HG02571 (cell line): ENCODE measurements at regions not wholly inside any gene's neighbourhood (a gene's known extent, or its start where the extent isn't known, plus 50 kb on each side); places are given as distances from the start of the nearest gene placed in this dataset.
"Not testable (repeated sequence)": the region's sequence is repeated elsewhere in the genome, so short reads cannot be mapped to it uniquely, and the experiment has no call there.

Experiments
- ATAC-seq: cut with Tn5 transposase; IDR thresholded peaks from one replicate; pipeline ENCODE4 v1.9.1; 2021; ENCODE audit warnings: mild to moderate bottlenecking, moderate library complexity; ENCODE audit not compliant: unreplicated experiment

- ATAC-seq, result no peak
Measured at GRCh38 chr5:130845049-130845765, 319.8 kb downstream of the HINT1 start.

DNA sequence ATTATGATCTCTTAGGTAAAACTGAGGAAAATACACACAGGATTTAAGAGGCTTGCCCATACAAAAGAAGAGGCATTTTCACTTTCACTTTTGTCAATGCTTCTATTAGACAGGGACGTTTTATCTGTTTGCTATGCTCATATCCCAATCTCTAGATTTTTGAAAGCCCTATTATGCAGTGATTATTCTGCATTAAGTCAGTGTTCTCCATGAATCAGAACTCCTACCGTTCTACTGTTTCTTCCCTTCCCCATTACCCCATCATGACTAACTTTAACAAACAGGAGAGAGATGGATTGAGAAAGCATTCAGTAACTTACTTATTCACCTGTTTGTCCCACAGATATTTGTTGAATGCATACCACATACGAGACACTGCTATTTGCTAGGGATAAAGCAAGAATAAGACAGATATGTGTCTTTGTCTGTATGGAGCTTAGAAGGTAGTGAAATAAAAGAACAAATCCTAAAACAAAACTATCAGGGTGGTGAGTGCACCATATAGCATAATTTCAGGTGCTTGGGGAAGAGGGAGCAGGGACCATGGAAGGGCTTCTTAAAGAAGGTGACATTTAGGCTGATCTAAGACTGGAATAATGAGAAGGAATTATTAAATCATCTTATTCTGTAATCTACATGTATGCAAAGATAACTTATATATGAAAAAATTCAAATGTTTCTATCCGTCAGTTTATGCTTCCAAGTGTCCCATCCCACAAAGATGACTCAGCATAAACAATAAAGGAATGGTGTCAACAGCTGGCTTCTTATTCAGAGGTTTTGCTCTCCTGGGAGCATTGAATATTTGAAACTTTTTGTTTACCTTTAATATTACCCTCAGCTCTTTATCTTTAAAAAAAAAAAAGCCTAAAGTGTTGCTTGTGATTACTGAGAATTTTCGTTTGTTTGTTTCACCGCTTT, 328.1 kb downstream of the HINT1 start:
- ATAC-seq, result peak; percentile 79

DNA sequence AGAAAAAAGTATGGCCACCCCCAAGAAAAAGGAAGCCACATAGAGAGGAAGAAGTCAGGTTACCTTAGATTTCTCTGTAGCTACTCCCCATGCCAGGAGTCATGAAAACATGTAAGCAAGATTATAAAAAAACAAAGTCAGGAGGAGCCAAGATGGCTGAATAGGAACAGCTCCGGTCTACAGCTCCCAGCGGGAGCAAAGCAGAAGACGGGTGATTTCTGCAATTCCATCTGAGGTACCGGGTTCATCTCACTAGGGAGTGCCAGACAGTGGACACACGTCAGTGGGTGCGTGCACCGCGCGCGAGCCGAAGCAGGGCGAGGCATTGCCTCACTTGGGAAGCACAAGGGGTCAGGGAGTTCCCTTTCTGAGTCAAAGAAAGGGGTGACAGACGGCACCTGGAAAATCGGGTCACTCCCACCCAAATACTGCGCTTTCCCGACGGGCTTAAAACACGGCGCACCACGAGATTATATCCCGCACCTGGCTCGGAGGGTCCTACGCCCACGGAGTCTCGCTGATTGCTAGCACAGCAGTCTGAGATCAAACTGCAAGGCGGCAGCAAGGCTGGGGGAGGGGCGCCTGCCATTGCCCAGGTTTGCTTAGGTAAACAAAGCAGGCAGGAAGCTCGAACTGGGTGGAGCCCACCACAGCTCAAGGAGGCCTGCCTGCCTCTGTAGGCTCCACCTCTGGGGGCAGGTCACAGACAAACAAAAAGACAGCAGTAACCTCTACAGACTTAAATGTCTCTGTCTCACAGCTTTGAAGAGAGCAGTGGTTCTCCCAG, 347.3 kb downstream of the HINT1 start:
- ATAC-seq, result not testable (repeated sequence)

GRCh38 chr5:130815246-130815645, 349.8 kb downstream of the HINT1 start:
- ATAC-seq, result no peak

DNA sequence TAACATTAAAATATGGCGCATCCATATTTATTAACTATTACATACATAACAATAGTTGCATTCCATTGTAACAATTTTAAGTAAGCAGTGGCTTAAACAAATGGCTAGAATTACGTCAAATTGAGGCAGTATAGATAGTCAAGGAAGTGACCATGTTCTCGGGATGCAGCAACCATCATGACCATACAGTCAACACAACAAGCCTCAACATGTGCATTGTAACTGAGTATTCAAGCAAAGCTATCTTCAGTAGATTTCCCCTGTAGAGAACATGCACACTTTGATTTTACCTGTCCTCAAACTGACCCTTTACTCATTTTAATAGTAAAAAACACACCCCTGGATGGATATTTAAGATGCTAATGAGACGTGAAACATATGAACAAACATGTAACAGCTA, 356.4 kb downstream of the HINT1 start:
- no peak for ATAC-seq

DNA sequence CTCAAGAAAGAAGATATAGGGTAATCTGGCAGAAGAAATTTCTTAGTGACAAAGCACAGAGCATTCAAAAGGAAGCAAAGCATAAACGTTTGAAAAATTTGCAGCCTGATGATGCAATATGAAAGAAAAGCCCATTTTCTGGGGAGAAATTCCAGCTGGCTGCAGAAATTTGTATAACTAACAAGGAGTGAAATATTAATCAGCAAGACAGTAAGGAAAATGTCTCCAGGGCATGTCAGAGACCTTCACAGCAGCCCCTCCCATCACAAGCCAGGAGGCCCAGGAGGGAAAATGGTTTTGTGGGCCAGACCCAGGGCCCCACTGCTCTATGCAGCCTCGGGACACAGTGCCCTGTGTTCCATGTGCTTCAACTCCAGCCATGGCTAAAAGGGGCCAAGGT, 359.4 kb downstream of the HINT1 start:
- no peak for ATAC-seq

GRCh38 chr5:130805036-130805435, 360.0 kb downstream of the HINT1 start:
- ATAC-seq, result no peak

GRCh38 chr5:130801963-130802362, 363.1 kb downstream of the HINT1 start:
- no peak for ATAC-seq

- ATAC-seq, result no peak
Measured at GRCh38 chr5:130799015-130799414, 366.0 kb downstream of the HINT1 start.

DNA sequence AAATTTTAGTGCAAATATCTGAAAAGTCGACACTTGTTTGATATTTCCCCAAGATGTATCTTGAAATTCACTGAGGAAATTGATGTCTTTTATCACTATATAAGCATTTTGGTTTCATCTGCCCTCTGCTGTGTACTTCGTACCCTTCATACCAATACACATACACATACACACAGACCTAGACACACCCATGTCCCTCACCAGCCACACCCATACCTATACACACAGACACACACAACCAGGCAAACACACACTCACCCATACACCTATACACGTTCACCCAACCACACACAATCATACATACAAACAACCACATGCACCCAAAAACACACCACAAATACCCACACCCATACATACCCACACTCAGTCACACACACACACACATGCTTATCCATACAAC, 367.8 kb downstream of the HINT1 start:
- ATAC-seq, result no peak

- ATAC-seq, result no peak
Measured at GRCh38 chr5:130796902-130797301, 368.2 kb downstream of the HINT1 start.

- no peak for ATAC-seq
Measured at GRCh38 chr5:130796032-130796431, 369.0 kb downstream of the HINT1 start.

GRCh38 chr5:130795037-130795436, 370.0 kb downstream of the HINT1 start:
- no peak for ATAC-seq

GRCh38 chr5:130777794-130778193, 387.3 kb downstream of the HINT1 start:
- ATAC-seq, result no peak

DNA sequence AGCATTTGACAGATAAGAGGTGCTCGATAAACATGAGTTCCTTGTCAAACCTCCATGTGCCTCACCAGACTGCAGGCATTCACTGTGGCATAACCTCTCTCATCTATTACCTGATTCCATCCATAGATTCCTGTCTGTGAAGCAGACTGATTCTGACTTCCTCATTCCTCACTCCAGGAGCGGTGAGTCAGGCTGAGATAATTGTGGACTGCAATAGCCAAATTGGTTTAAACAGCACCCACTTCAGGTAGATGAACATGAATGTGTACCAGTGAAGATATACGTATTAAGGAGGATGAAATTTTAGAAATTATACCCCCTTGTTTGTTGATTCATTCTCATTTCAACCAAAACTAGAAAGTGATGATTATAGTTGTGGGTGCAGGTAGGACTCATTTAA, 391.2 kb downstream of the HINT1 start:
- ATAC-seq, result no peak

DNA sequence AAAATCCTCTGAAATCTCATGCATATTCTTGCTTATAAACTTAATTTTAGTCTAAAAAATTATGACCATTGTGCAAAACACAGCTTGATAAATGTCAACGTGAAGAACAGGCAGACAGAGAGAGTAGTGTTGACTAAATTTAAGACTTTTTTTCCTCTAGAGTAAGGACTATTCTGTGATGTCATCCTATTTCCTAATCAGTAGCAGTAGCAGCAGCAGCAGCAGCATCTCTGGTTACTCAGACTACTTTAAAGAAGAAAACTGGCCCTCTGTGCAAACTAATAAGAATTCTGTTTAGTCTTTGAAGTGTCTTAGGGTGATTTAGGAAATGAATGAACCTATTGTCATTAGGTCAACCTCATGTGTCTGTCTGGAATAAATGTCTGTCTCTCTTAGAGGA, 403.0 kb downstream of the HINT1 start:
- no peak for ATAC-seq

DNA sequence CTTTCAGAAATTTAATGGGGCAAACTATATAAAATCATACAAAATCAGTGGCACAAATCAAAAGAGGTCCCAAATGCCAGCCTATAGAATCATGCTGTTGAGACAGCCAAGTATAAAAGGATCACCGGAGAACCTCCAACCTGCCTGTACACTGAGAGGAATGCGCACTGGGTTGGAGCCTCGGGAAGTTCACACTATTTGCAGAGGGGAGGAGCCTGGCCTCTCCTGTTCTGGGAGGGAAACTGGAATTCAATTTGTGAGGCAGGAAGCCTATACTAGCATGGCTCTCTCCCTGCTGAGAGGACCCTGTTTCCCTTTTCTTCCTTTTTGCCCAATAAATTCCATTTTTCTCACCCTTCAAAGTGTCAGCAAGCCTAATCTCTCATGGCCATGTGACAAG, 406.0 kb downstream of the HINT1 start:
- no peak for ATAC-seq

- no peak for ATAC-seq
Measured at GRCh38 chr5:130747556-130747955, 417.5 kb downstream of the HINT1 start.

DNA sequence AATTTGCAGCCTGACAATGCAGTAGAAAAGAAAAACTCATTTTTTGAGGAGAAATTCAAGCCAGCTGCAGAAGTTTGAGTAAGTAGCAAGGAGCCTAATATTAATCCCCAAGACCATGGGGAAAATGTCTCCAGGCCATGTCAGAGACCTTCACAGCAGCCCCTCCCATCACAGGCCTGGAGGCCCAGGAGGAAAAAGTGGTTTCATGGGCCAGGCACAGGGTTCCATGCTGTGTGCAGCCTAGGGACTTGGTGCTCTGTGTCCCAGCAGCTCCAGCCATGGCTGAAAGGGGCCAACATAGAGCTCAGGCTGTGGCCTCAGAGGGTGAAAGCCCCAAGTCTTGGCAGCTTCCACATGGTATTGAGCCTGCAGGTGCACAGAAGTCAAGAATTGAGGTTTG, 418.4 kb downstream of the HINT1 start:
- ATAC-seq, result not testable (repeated sequence)

DNA sequence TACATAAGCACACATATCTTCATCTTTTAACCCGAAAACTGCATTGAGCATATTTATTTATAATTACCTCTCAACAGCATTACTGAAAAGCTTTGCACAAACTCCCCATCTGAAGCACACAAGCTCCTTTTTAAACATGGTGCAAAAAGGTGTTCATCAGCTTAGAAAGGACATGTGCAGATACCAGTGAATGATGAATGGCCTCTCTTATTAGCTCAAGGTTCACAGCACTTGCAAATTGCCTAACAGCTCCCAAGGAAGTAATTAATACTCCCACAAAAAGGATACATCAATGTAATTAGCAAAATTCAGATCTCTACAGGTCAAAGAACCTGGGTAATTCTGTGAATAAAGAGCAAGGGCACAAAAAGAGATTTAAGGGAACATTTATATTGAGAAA, 422.0 kb downstream of the HINT1 start:
- ATAC-seq, result no peak

- no peak for ATAC-seq
Measured at GRCh38 chr5:130740047-130740569, 424.9 kb downstream of the HINT1 start.
